HL-60 (cell line): ENCODE measurements at regions not wholly inside any gene's neighbourhood (a gene's known extent, or its start where the extent isn't known, plus 50 kb on each side); places are given as distances from the start of the nearest gene placed in this dataset.

Experiments used
- DNase-seq, 2 experiments: peaks; one replicate each; pipeline ENCODE4 v3.0.0-alpha.2; 2010 to 2020; ENCODE audit warnings: low read depth in 1 of 2, low spot score in 1 of 2
- H3K27ac ChIP-seq: fragments of 250-450 bp; sonication (Bioruptor Pico); replicated peaks from 2 replicates; pipeline ENCODE4 v1.5.1; 2020; ENCODE audit warnings: mild to moderate bottlenecking, moderate library complexity
- H3K27me3 ChIP-seq: fragments of 250-450 bp; sonication (Bioruptor Pico); 2 replicates; pipeline ENCODE4 v1.5.1; 2021; ENCODE audit warnings: mild to moderate bottlenecking, moderate library complexity; ENCODE audit not compliant: insufficient read depth, poor library complexity, severe bottlenecking
- H3K4me3 ChIP-seq: replicated peaks from 2 replicates; pipeline ENCODE4 v1.5.1; 2011; ENCODE audit warnings: mild to moderate bottlenecking, control low read depth, low read length; ENCODE audit not compliant: insufficient read depth
- CTCF ChIP-seq: IDR thresholded peaks from one replicate; pipeline ENCODE4 v1.5.1; 2011; ENCODE audit warnings: low read length, control low read depth, inconsistent platforms; ENCODE audit not compliant: insufficient read depth
- GABPA ChIP-seq: IDR thresholded peaks from 2 replicates; pipeline ENCODE4 v1.6.1; 2012; ENCODE audit warnings: low read depth
- POLR2AphosphoS5 ChIP-seq: IDR thresholded peaks from 2 replicates; pipeline ENCODE4 v1.6.1; 2012; ENCODE audit warnings: low read depth
- SPI1 ChIP-seq: IDR thresholded peaks from 2 replicates; pipeline ENCODE4 v1.6.1; 2012; ENCODE audit warnings: low read depth, mild to moderate bottlenecking, borderline replicate concordance
- TF ChIP-seq, protein P1 (sequence below): IDR thresholded peaks from 2 replicates; pipeline ENCODE4 v1.6.1; 2012; ENCODE audit warnings: low read depth; ENCODE audit not compliant: insufficient replicate concordance

DNA sequence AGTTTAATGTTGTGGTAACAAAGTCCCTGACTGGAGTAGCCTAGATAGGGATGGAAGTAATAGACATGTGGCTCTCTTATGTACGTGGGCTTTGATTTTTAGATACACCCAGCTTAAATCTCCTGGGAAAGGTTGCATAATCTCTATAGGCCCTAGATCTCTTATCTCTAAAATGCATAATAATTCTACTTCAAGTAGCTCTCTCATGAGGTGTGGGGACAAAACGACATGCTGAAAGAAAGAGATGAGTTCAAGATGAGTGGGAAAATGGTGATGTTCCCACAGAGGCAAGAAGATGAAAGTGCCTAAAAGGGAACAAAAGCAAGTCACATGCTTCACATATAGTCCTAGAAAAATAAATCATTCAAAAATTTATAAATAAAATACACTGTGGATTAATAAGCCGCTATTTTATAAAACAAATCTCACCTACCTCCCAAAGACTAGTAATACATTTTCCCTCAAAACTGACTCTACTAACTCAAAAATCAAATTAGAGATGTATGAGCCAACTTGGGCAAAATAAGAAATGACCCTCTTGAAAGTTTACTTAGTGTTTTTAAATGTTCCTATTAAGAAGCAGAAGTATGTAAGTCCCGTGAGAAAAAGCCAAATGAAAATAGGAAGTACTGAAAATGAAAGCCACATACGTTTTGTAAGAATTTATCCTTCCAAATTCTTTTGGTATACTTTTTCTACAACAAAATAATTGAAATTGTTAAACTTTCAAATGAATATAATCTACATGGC lies 148.2 kb upstream of the ITGA4 start:
- no peaks in the 10 kb centered on the region for H3K27me3 ChIP-seq
- TF ChIP-seq CTCF (no peak), POLR2AphosphoS5 (no peak)
- TF ChIP-seq, protein P1, sequence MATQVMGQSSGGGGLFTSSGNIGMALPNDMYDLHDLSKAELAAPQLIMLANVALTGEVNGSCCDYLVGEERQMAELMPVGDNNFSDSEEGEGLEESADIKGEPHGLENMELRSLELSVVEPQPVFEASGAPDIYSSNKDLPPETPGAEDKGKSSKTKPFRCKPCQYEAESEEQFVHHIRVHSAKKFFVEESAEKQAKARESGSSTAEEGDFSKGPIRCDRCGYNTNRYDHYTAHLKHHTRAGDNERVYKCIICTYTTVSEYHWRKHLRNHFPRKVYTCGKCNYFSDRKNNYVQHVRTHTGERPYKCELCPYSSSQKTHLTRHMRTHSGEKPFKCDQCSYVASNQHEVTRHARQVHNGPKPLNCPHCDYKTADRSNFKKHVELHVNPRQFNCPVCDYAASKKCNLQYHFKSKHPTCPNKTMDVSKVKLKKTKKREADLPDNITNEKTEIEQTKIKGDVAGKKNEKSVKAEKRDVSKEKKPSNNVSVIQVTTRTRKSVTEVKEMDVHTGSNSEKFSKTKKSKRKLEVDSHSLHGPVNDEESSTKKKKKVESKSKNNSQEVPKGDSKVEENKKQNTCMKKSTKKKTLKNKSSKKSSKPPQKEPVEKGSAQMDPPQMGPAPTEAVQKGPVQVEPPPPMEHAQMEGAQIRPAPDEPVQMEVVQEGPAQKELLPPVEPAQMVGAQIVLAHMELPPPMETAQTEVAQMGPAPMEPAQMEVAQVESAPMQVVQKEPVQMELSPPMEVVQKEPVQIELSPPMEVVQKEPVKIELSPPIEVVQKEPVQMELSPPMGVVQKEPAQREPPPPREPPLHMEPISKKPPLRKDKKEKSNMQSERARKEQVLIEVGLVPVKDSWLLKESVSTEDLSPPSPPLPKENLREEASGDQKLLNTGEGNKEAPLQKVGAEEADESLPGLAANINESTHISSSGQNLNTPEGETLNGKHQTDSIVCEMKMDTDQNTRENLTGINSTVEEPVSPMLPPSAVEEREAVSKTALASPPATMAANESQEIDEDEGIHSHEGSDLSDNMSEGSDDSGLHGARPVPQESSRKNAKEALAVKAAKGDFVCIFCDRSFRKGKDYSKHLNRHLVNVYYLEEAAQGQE = no peak
- peak overlapping the region; percentile 95 for H3K27ac ChIP-seq
- no peak for DNase-seq
- H3K4me3 ChIP-seq = peak overlapping the region; percentile 8; the same call in 1 of the 2 replicates

DNA sequence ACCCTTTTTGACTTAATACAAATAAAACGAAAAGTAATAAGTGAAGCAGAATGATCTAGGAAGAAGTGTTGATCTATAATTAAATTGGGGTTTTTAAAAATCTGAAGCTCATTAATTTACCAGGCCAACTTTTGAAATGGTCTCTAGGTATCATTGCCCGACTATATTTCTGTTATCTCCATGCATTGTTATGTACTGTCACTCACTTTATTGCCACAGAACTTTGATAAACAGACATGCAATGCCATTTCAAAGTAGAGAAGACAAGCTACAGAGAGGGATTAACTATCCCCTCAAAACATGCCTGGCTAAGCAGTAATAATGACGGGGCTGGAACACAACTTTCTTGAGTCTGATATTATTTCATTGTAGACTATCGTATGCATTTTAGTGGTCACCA lies 147.6 kb upstream of the ITGA4 start:
- Histone ChIP-seq H3K27me3 (no peaks in the 10 kb centered on the region), H3K27ac (peak overlapping the region; percentile 95), H3K4me3 (peak overlapping the region; percentile 8; the same call in 1 of the 2 replicates)
- peak in 1 of 2 experiments; percentile 36 for DNase-seq
- TF ChIP-seq SPI1 = no peak
- TF ChIP-seq, protein P1 = no peak

- DNase-seq = no peak
- Histone ChIP-seq H3K27ac (peak overlapping the region; percentile 95), H3K27me3 (no peaks in the 10 kb centered on the region), H3K4me3 (no peak overlapping the region)
- TF ChIP-seq SPI1 (no peak), GABPA (no peak), POLR2AphosphoS5 (no peak), CTCF (no peak)
- TF ChIP-seq, protein P1 = no peak
These were observed 146.2 kb upstream of the ITGA4 start for GRCh38 chr2:181310967-181311366.
